ENCODE measurements at regions not wholly inside any gene's neighbourhood (a gene's known extent, or its start where the extent isn't known, plus 50 kb on each side); places are given as distances from the start of the nearest gene placed in this dataset.

- DNase-seq (ENCODE audit: low spot score) = no peak
Observed at GRCh38 chr4:30783751-30784150, 63.6 kb downstream of the PCDH7 start.

GRCh38 chr4:30789219-30789671, 69.1 kb downstream of the PCDH7 start:
- DNase-seq (ENCODE audit: low spot score) = peak; percentile 45

- no peak for DNase-seq (ENCODE audit: low spot score)
Observed at GRCh38 chr4:30790123-30790522, 70.0 kb downstream of the PCDH7 start.

GRCh38 chr4:30790998-30791397, 70.8 kb downstream of the PCDH7 start:
- no peak for DNase-seq (ENCODE audit: low spot score)

GRCh38 chr4:30792601-30793000, 72.4 kb downstream of the PCDH7 start:
- DNase-seq (ENCODE audit: low spot score) = no peak

- DNase-seq (ENCODE audit: low spot score) = no peak
Observed at GRCh38 chr4:30801876-30802275, 81.7 kb downstream of the PCDH7 start.

GRCh38 chr4:30802622-30803323, 82.6 kb downstream of the PCDH7 start:
- no peak for DNase-seq (ENCODE audit: low spot score)

GRCh38 chr4:30808276-30808675, 88.1 kb downstream of the PCDH7 start:
- no peak for DNase-seq (ENCODE audit: low spot score)

- DNase-seq (ENCODE audit: low spot score) = no peak
Observed at GRCh38 chr4:30811296-30811695, 91.1 kb downstream of the PCDH7 start.

GRCh38 chr4:30815685-30816084, 95.5 kb downstream of the PCDH7 start:
- no peak for DNase-seq (ENCODE audit: low spot score)

GRCh38 chr4:30817447-30817846, 97.3 kb downstream of the PCDH7 start:
- DNase-seq (ENCODE audit: low spot score) = no peak

GRCh38 chr4:30818541-30818940, 98.4 kb downstream of the PCDH7 start:
- DNase-seq (ENCODE audit: low spot score) = no peak

- no peak for DNase-seq (ENCODE audit: low spot score)
Observed at GRCh38 chr4:30821275-30821674, 101.1 kb downstream of the PCDH7 start.

- DNase-seq (ENCODE audit: low spot score) = no peak
Observed at GRCh38 chr4:30821859-30822612, 101.9 kb downstream of the PCDH7 start.

GRCh38 chr4:30822911-30823551, 102.9 kb downstream of the PCDH7 start:
- no peak for DNase-seq (ENCODE audit: low spot score)

- DNase-seq (ENCODE audit: low spot score) = no peak
Observed at GRCh38 chr4:30825008-30825770, 105.0 kb downstream of the PCDH7 start.

- no peak for DNase-seq (ENCODE audit: low spot score)
Observed at GRCh38 chr4:30828264-30828926, 108.2 kb downstream of the PCDH7 start.

GRCh38 chr4:30832639-30833038, 112.5 kb downstream of the PCDH7 start:
- no peak for DNase-seq (ENCODE audit: low spot score)

GRCh38 chr4:30833206-30833605, 113.0 kb downstream of the PCDH7 start:
- no peak for DNase-seq (ENCODE audit: low spot score)

GRCh38 chr4:30835044-30835443, 114.9 kb downstream of the PCDH7 start:
- no peak for DNase-seq (ENCODE audit: low spot score)

- no peak for DNase-seq (ENCODE audit: low spot score)
Observed at GRCh38 chr4:30836231-30836630, 116.1 kb downstream of the PCDH7 start.

GRCh38 chr4:30837131-30837539, 117.0 kb downstream of the PCDH7 start:
- DNase-seq (ENCODE audit: low spot score) = no peak

Data from mucosa of gallbladder (tissue), 1 donor.